ENCODE measurements at regions not wholly inside any gene's neighbourhood (a gene's known extent, or its start where the extent isn't known, plus 50 kb on each side); places are given as distances from the start of the nearest gene placed in this dataset.
"Not testable (repeated sequence)": the region's sequence is repeated elsewhere in the genome, so short reads cannot be mapped to it uniquely, and the experiment has no call there.

- no peak for DNase-seq
Observed at GRCh38 chr1:66462313-66462712, 71.6 kb upstream of the SGIP1 start.

- no peak for DNase-seq
Observed at GRCh38 chr1:66464351-66464750, 69.6 kb upstream of the SGIP1 start.

GRCh38 chr1:66464802-66465201, 69.2 kb upstream of the SGIP1 start:
- no peak for DNase-seq

GRCh38 chr1:66466695-66467094, 67.3 kb upstream of the SGIP1 start:
- DNase-seq = not testable (repeated sequence)

- DNase-seq = no peak
Observed at GRCh38 chr1:66468722-66469121, 65.2 kb upstream of the SGIP1 start.

GRCh38 chr1:66475940-66476339, 58.0 kb upstream of the SGIP1 start:
- no peak for DNase-seq

- no peak for DNase-seq
Observed at GRCh38 chr1:66476774-66477173, 57.2 kb upstream of the SGIP1 start.

GRCh38 chr1:66478116-66478515, 55.8 kb upstream of the SGIP1 start:
- DNase-seq = no peak

- no peak for DNase-seq
Observed at GRCh38 chr1:66480162-66480561, 53.8 kb upstream of the SGIP1 start.

GRCh38 chr1:66481215-66481614, 52.7 kb upstream of the SGIP1 start:
- not testable (repeated sequence) for DNase-seq
